HG02938 (cell line): ENCODE measurements at regions not wholly inside any gene's neighbourhood (a gene's known extent, or its start where the extent isn't known, plus 50 kb on each side); places are given as distances from the start of the nearest gene placed in this dataset.
"Not testable (repeated sequence)": the region's sequence is repeated elsewhere in the genome, so short reads cannot be mapped to it uniquely, and the experiment has no call there.

ENCODE experiments used
- ATAC-seq: cut with Tn5 transposase; IDR thresholded peaks from one replicate; pipeline ENCODE4 v1.9.1; 2021; ENCODE audit warnings: mild to moderate bottlenecking, moderate library complexity; ENCODE audit not compliant: unreplicated experiment

DNA sequence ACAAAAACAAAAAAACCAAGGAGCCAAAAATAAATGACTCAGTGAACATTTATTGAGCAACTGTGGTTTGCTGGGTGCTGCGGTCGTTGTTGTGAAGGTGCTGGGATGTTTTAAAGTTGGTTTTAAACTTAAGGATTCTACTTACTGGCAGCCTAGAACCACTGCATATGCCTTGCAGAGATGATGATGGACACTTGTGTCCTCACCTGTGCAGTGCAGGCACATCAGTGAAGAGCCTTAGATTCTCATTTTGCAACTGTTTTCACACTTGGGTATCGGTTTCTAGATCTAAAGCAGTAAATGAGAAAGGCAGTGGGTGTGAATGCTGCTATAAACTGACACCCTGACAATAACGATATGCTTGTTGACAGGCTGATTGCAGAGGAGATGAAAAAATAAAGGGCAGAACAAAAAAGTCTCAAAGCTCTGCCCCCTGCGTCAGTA is 68.8 kb downstream of the UTRN start:
- ATAC-seq, result peak; percentile 61

DNA sequence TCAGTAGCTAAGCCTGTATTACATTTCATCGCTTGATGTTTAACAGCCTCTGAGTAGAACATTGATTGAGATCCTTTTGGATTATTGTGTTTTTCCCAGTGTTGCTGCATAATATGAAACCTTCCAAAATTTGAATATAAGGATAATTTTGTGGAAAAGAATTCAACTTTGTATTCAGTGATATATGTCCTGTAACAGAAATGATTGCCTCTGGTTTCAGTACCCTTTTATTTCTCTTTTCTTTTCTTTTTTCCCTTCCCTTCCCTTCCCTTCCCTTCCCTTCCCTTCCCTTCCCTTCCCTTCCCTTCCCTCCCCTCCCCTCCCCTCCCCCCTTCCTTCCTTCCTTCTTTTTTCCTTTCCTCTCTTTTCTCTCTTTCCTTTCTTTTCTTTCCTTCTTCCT is 74.6 kb downstream of the UTRN start:
- ATAC-seq, result no peak

DNA sequence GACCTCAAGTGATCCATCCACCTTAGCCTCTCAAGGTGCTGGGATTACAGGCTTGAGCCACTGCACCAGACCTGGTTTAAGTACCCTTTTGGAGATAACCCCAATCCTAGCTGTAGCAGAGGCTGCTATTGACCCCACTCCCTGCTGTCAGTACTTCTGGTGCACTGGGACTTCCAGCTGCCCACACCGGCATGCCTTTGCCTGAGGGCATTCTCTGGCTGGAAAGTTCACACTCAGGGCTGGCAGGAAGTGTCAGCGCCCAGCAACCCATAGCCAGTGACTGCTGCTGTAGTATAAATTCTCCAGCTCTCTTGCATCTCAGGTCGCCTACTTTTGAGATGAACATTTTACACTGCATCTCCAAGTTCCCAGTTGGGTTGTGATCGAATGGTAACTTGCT is 75.3 kb downstream of the UTRN start:
- ATAC-seq, result no peak

DNA sequence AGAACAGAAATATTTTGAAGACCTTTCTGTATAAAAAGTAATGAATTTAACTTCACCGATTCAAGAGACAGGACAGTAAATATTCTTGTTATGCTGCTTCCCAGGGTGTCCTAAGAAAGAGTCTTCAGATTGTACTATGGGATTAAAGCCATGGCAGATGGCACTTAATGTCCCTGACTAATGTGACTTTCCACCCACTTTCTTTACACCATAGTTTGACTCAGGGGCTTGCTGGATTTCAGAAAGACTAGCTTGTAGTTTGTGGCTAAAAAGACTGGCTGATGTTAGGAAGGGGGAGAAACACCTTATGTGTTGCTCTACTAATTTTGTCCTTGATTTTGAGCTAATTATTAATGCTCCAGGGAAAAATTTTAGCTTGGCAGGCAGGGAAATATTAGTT is 75.9 kb downstream of the UTRN start:
- no peak for ATAC-seq

DNA sequence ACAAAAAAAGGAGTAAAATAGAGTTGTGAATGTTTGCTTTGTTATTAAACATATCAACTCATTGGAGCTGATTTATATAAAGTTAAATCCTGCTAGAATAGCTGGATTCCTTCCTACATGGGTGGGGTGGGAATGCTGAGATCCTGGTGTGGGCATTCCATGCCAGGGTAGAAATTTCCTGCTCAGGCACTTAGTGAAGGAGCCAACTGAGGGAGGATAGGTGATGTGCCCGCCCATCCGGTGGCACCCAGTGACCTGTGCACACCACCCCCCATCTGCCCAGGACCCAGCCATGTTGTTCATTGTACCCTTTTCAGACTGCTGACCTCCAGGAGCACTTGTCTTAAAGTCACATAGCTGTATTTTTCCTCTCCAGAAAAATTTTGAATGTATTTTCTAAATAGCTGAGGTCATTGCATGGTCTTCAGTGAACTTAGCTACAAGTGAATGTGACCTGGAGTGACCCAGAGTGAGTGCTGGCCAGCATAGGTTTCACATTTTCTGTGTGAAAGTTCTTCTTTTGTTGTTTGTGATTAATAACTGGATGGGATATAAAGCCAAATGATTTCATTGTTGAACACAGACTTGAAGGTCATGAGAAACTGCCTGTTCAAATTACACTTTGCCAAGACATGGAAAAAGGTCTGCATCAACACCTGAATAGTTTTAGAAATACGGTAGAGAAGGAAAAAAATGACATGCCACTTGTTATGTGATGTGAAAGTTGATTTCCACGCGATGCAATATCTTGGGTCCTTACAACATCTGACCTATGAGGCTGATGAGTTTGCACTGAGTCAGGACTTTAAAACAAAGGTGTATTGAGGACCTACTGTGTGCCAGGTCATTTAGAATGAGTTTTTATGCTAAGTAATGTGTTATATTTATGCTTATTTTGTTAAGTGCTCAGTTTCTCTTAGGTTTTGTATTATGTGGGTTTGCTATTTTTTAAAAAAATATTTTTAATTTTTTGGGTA is 77.2 kb downstream of the UTRN start:
- no peak for ATAC-seq

DNA sequence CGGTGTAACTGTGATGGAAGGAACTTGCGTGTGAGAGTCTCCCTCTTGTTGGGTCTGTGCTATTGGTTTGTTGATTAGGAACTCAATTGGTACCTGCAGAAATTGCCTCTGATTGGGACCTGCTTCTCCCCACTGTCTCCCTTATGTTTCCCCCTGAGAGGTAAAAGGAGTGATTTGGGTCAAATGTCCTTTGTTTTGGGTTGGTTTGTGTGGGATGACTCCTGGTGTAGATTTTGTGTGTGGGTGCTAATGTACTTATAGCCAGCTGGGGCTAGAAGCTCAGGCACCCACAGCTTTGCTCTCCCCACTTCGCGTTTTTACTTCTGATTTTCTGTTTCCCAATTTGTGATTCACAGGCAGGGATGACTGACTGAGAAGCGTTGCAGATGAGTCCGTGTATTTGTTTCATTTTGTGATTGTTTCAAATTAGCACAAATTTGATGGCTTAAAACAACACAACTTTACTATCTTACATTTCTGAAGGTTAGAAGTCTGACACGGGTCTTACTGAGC is 79.1 kb downstream of the UTRN start:
- ATAC-seq, result no peak

DNA sequence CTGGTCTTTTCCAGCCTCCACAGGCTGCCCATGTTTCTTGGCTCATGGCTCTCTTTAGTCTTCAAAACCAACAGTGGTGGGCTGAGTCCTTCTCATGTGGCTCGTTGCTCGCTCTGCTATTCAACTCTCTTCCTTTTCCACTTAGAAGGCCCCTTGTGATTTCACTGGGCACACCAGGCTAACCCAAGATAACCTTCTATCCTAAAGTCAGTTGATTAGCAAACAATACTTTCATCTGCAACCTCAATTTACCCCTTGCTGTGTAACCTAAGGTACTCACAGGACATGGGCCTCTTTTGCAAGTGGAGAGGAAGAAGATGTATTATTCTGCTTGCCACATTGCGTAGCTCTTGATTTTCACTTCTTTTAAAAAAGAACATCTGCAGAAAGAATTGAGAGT is 79.6 kb downstream of the UTRN start:
- no peak for ATAC-seq

DNA sequence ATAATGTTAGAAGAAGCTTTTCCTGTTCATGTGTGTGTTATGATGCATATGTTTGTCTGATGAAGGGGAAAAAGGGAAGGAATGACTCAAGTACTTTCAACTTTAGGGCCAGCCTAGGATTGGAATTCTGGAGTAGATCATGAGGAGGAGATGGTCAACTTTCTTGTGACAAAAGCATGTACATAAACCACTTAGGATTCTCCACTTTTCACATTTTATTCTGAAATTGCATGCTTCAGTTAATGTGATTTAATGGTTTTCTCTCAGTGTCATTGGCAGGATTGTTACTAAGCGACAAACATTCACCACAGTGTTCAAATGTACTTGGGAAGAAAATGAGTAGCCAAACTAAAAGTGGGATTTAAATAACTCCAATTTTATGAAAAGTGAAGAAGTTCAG is 80.1 kb downstream of the UTRN start:
- no peak for ATAC-seq

DNA sequence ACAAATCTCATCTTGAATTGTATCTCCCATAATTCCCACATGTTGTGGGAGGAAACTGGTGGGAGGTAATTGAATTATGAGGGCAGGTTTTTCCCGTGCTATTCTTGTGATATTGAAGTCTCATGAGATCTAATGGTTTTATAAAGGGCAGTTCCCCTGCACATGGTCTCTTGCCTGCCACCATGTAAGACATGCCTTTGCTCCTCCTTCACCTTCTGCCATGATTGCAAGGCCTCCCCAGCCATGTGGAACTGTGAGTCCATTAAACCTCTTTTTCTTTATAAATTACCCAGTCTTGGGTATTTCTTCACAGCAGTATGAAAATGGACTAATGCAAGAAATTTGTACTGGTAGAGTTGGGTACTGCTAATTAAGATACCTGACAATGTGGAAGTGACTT is 84.6 kb downstream of the UTRN start:
- ATAC-seq, result not testable (repeated sequence)

DNA sequence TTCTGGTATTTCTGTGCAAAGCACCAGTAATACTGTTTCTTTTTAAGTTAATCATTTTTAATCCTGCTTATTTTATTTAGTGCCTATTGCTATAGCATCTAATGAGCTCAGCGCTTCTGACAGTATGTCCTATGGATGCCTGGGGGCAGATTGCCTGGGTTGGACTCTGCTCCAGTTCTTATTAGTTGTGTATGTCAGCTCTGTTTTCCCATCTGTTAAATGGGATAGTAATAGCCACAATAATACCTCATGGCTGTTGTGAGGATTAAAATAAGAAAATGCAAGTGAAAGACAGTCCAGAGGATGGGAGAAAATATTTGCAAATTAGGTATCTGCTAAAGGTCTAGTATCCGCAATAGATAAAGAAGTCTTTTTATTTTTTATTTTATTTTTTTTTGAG is 87.0 kb downstream of the UTRN start:
- no peak for ATAC-seq

DNA sequence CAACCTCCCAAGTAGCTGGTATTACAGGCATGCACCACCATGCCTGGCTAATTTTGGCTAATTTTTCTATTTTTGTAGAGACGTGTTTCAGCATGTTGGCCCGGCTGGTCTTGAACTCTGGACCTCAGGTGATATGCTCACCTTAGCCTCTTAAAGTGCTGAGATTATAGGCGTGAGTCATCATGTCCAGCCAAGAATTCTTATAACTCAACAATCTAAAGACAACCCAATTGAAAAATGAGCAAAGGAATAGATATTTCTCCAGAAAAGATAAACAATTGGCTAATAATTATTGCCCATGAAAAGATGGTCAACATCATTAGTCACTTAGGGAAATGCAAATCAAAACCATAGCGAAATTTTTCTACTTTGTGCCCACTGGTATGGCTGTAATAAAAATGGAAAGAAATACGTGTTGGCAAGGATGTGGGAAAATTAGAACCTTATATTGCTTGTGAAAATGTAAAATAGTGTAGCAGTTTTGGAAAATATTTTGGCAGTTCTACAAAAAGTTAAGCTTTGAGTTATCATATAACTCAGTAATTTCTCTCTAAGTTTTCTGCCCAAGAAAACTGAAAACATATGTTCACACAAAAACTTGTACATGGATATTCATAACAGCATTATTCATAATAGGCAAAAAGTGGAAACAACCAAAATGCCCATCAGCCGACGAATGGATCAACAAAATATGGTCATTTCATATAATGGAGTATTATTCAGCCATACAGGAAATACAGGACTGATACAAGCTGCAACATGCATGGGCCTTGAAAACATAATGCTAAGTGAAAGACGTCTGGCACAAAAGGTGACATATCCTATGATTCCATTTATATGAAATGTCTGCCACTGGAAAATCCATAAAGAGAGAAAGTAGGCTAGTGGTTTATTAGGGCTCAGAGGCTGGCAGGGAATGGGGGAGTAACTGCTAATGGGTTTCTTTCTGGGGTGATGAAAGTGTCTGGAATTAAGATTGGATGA is 87.8 kb downstream of the UTRN start:
- no peak for ATAC-seq

DNA sequence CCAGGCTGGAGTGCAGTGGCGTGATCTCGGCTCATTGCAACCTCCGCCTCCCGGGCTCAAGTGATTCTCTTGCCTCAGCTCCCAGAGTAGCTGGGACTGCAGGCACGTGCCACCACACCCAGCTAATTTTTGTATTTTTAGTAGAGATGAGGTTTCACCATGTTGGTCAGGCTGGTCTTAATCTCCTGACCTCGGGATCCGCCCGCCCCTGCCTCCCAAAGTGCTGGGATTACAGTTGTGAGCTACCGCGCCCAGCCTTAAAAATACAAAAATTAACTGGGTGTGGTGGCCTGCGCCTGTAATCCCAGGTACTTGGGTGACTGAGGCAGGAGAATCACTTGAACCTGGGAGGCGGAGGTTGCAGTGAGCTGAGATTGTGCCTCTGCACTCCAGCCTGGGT is 89.4 kb downstream of the UTRN start:
- not testable (repeated sequence) for ATAC-seq

DNA sequence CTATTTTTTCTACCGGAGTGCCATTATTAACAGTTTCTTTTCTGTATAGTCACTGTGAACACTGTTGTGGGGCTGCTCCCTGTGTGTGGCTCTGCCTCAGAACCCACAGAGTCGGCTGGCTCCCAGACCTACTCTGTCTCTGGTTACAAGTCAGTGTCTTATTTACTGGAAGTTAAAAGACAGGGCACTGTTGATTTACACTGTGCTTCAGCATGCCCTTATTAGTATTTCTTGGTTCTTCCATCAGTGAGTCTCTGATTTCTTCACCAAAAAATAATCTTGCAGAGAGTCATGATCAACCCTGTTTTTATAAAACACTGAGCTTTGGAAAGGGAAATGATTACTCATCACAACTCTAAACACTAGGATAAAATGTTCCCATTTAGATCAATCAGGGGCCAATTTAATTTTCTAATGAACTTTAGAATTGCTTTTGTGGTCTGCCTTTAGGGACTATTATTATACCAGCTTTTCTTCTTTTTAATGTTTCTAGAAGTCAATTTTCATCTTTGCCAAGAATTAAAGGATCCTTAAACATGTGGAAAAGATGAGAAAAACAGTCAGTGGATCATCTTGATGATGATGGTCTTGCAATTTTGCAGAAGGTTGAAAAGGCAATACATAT is 92.6 kb downstream of the UTRN start:
- ATAC-seq, result no peak

DNA sequence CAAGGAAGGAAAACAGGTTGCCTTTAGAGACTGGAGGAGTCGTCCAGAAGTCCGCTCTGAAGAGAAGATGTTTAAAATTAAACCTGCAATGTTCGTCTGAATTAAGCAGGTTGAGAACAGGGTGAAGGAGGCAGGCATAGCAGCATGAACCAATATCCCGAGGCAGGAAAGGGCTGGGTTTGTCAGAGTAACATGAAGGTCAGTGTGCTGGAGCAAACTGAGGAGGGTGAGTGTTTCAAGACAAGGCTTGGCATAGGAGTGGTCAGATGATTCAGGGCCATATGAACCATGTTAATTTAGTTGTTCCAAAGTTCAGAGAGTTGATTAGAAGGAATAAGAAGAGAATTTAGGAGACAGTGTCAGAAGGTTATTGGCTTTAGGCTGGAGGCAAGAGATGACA is 93.3 kb downstream of the UTRN start:
- ATAC-seq, result no peak

DNA sequence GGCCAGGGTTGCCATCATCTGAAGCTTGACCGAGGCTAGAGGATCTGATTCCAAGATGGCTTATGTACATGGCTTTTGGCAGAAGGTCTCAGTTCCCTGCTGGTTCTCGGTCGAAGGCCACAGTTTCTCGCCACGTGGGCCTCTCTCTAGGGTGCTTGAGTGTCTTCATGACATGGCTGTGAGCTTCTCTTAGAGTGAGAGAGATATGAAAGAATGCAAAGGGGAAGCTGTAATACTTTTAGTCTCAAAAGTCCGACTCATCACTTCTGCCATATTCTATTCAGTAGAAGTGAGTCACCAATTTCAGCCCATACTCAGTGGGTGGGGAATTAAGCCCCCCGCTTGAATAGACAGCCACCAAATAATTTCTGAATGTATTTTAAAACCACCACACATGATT is 94.2 kb downstream of the UTRN start:
- ATAC-seq, result no peak

DNA sequence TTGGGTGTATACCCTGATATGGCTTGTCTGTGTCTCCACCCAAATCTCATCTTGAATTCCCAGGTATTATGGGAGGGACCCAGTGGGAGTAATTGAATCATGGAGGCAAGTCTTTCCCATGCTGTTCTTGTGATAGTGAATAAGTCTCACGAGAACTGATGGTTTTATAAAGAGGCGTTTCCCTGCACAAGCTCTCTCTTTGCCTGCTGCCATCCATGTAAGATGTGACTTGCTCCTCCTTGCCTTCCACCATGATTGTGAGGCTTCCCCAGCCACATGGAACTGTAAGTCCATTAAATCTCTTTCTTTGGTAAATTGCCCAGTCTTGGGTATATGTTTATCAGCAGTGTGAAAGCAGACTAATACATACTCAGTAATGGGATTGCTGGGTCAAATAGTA is 96.4 kb downstream of the UTRN start:
- not testable (repeated sequence) for ATAC-seq

DNA sequence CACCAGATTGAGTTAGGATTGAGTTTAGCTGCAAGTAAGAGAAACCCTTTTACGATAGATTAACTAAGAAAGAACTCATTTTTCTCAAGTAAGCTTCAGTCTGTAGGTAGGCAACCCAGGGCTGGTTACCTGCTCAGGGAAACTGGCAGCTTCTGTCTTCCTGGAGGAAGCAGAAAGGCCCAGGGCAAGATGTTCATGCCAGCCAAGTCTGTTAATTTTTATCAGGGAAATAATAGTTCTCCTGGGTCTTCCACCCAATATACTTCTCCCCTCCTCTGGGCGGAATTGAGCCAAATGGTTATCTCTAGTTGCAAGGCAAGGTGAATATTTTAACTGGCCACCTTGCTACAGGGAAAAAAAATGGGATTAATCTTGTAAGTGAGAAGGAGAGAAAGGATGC is 98.2 kb downstream of the UTRN start:
- ATAC-seq, result no peak

DNA sequence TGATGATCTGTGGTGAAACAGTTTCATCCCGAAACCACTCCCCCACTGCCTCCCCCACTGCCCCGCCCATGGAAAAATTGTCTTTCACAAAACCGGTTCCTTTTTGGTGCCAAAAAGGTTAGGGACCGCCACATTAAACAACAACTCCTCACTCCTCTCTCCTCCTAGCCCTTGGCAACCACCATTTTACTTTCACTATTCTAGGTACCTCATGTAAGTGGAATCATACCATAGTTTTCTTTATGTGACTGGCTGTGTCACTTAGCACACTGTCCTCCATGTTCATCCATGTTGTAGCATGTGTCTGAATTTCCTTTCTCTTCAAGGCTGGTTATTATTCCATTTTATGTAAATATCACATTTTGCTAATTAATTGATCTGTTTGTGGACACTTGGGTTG is 99.3 kb downstream of the UTRN start:
- no peak for ATAC-seq

DNA sequence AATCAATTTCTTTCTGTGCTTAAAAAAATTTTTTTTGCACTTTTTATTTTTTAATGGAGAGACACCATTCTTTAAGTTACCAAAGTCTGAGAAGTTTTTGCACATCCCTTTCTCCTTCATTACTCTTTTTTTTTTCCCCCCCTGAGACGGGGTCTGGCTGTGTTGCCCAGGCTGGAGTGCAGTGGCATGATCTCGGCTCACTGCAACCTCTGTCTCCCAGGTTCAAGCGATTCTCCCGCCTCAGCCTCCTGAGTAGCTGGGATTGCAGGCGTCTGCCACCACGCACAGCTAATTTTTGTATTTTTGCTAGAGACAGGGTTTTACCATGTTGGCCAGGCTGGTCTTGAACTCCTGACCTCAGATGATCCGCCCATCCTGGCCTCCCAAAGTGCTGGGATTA is 104.3 kb downstream of the UTRN start:
- not testable (repeated sequence) for ATAC-seq

DNA sequence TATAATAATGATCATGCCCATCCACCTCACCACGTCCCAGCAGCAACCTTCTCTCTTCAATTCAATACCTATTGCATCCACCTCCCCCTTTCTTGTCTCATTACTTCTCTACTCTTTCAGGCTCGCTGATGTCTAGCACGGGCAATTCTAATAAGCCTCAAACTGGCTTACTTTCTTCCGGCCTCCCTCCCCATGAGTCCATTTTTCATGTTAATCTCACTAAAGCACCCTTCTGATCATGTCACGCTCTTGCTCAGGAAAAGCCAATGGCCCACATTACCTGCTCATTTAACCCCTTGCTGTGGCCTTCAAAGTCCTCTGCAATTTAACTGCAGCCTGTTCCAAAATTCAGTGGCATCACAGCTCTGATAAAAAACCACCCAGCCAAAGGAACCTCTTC is 105.1 kb downstream of the UTRN start:
- no peak for ATAC-seq

DNA sequence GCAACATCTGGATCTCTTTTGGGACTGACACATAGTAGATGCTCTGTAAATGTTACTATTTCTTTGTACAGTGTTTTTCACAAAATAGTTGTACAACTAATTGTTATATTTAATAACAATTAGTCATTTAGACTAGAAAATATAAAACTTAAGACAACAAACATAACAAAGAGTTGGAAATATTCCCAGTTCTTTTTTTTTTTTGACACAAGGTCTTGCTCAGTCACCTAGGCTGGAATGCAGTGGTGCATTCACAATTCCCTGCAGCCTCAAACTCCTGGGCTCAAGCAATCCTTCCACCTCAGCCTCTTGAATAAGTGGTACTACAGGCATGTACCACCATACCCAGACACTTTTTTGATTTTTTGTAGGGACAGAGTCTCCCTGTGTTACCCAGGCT is 105.8 kb downstream of the UTRN start:
- ATAC-seq, result no peak
